Femur (tissue), 1 donor: ENCODE measurements at regions not wholly inside any gene's neighbourhood (a gene's known extent, or its start where the extent isn't known, plus 50 kb on each side); places are given as distances from the start of the nearest gene placed in this dataset.

ENCODE experiments used
- DNase-seq: peaks from one replicate; pipeline ENCODE4 v3.0.0-alpha.2; 2017

GRCh38 chr21:38203229-38203628, 53.6 kb upstream of the KCNJ15 start:
- DNase-seq: no peak

GRCh38 chr21:38205940-38206339, 50.9 kb upstream of the KCNJ15 start:
- no peak for DNase-seq

GRCh38 chr21:38206646-38207045, 50.1 kb upstream of the KCNJ15 start:
- no peak for DNase-seq
